Transverse colon (tissue), 4 donors: ENCODE measurements at regions not wholly inside any gene's neighbourhood (a gene's known extent, or its start where the extent isn't known, plus 50 kb on each side); places are given as distances from the start of the nearest gene placed in this dataset.
A peak's percentile ranks its signal among the peaks of the same experiment; 100 is the strongest.

Experiments
- DNase-seq: peaks from one replicate; pipeline ENCODE4 v3.0.0-alpha.2; 2019
- H3K27ac ChIP-seq, 4 donors: fragments of 200-600 bp; sonication (generic); 2 replicates each; pipeline ENCODE4 v1.5.1; 2016 to 2018; ENCODE audit warnings: inconsistent platforms in 4 of 4
- H3K27me3 ChIP-seq: fragments of 200-600 bp; sonication (generic); 2 replicates; pipeline ENCODE4 v1.5.1; 2017; ENCODE audit warnings: inconsistent platforms
- H3K36me3 ChIP-seq, 4 donors: fragments of 200-600 bp; sonication (generic); 2 replicates each; pipeline ENCODE4 v1.5.1; 2017 to 2019; ENCODE audit warnings: inconsistent platforms in 4 of 4
- H3K4me1 ChIP-seq, 4 donors: fragments of 200-600 bp; sonication (generic); 2 replicates each; pipeline ENCODE4 v1.5.1; 2017 to 2020; ENCODE audit warnings: inconsistent platforms in 4 of 4
- H3K4me3 ChIP-seq, 4 donors: fragments of 200-600 bp; sonication (generic); 1 replicate in 1 of 4; 2 replicates in 3 of 4; pipeline versions ENCODE4 v1.5.1 to v1.6.1; 2017 to 2019; ENCODE audit warnings: inconsistent platforms in 4 of 4
- H3K9me3 ChIP-seq, 2 donors: fragments of 200-600 bp; sonication (generic); 2 replicates each; pipeline ENCODE4 v1.5.1; 2017 to 2019; ENCODE audit warnings: inconsistent platforms in 2 of 2
- EP300 ChIP-seq: sonication (generic); formaldehyde crosslinking; IDR thresholded peaks from one replicate; pipeline ENCODE4 v1.6.1; 2017; ENCODE audit warnings: antibody characterized with exemption, low read depth
- POLR2A ChIP-seq: fragments of 450-650 bp; IDR thresholded peaks from one replicate; pipeline ENCODE4 v1.6.1; 2016; ENCODE audit warnings: antibody characterized with exemption, mild to moderate bottlenecking, moderate library complexity
- POLR2AphosphoS5 ChIP-seq, 3 donors: sonication (generic); formaldehyde crosslinking; IDR thresholded peaks; one replicate each; pipeline ENCODE4 v1.6.1; 2016; ENCODE audit warnings: antibody characterized with exemption in 3 of 3
- WGBS, 2 donors: methylation state at CpG; one replicate each; pipeline ENCODE4 v1.1.5; 2018; ENCODE audit warnings: low coverage in 1 of 2; 5-methylcytosine and 5-hydroxymethylcytosine counted together
- in situ Hi-C, 4 donors: fragments of 200-750 bp; cut with MboI; loops; one replicate each; pipeline versions ENCODE4 v1.15.0 to v1.15.1; 2017; ENCODE audit warnings: low sequenced_read_pairs in 3 of 4, low pct_ligation_motif_present in 1 of 4, low pct_unique_long_range_greater_than_20kb in 1 of 4
- intact Hi-C: fragments of 100-400 bp; cut with DNase I; formaldehyde crosslinking; loops from one replicate; pipeline ENCODE4 v1.15.1; 2023; ENCODE audit warnings: low total_unique reads
- TF ChIP-seq, protein P1 (sequence below), 5 experiments: fragments of 200-600 bp in 3 of 5; fragments of 450-650 bp in 2 of 5; sonication (generic) in 3 of 5; IDR thresholded peaks; 1 replicate in 2 of 5; 2 replicates in 3 of 5; pipeline ENCODE4 v1.5.1; 2016 to 2017; ENCODE audit warnings: antibody characterized with exemption in 5 of 5, inconsistent platforms in 3 of 5, mild to moderate bottlenecking in 2 of 5, moderate library complexity in 1 of 5

DNA sequence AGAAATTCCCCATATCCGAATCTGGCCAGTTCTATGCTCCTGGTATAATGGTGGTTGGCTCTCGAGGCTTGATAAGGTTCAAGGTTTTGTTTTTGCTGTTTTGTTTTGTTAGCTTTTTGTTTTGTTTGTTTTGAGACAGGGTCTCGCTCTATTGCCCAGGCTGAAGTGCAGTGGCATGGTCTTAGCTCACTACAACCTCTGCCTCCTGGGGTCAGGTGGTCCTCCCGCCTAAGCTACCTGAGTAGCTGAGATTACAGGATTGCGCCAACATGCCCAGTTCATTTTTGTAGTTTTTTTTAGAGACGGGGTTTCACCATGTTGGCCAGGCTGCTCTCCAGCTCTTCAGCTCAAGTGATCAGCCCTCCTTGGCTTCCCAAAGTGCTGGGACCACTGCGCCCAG lies 109.1 kb upstream of the ERRFI1 start:
- Histone ChIP-seq H3K4me1 (peaks cover 9 to 27% (median 19%) of the 10 kb centered on the region in 4 donors), H3K4me3 (no peak overlapping the region), H3K27me3 (no peaks in the 10 kb centered on the region), H3K36me3 (no peaks in the 10 kb centered on the region), H3K27ac (peak overlapping the region; percentile 81 to 91 (median 82)), H3K9me3 (no peaks in the 10 kb centered on the region)
- 81 to 86% methylated on average over 3 to 7 of the region's 7 CpGs for WGBS, 2 donors
- no peak for TF ChIP-seq POLR2A
- TF ChIP-seq, protein P1, sequence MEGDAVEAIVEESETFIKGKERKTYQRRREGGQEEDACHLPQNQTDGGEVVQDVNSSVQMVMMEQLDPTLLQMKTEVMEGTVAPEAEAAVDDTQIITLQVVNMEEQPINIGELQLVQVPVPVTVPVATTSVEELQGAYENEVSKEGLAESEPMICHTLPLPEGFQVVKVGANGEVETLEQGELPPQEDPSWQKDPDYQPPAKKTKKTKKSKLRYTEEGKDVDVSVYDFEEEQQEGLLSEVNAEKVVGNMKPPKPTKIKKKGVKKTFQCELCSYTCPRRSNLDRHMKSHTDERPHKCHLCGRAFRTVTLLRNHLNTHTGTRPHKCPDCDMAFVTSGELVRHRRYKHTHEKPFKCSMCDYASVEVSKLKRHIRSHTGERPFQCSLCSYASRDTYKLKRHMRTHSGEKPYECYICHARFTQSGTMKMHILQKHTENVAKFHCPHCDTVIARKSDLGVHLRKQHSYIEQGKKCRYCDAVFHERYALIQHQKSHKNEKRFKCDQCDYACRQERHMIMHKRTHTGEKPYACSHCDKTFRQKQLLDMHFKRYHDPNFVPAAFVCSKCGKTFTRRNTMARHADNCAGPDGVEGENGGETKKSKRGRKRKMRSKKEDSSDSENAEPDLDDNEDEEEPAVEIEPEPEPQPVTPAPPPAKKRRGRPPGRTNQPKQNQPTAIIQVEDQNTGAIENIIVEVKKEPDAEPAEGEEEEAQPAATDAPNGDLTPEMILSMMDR (IDR thresholded peaks at IDR 0.05) = no peak
- no peak for TF ChIP-seq EP300
- no peak for TF ChIP-seq POLR2AphosphoS5 (IDR thresholded peaks at IDR 0.05)
- no peak for DNase-seq
- intact Hi-C loops = loop anchor here (5.0 kb wide), 1 partner anchor 108 kb away; the partner anchor contains the start of gene ERRFI1
- in situ Hi-C loops = no loop called here

DNA sequence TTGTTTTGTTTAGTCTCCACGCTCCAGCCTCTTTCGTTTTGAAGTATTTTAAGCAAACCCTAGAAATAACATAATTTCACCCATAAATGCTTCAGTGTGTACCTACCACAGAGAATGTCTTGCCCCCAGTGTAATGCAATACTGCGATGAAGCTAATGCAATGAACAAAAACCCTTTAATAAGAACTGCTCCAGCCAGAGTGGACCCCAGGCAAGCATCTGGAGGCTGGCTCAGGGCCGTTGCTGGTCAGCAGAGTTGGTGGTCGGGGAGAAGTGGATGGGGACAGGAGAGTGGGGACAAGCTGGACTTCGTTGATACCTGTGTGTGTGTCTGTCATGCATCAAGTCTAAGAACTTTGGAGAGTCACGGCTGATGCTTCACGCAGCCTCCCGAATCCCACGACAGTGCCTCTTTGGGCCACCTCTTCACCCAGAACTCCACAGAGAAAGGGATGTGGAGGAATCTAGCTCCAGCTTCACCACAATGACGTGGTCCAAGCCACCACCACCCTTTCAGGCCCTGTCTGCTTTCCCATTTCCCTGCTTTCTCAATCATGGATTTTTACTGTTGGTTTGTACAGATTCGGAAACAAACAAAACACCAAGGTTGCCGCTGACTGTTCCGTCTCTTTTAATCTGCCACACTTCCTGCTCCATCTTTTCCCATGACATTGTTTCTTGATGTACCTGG lies 108.6 kb upstream of the ERRFI1 start:
- DNase-seq = no peak
- WGBS, 2 donors = 76 to 84% methylated on average over 5 to 14 of the region's 14 CpGs
- no peaks in the 10 kb centered on the region for H3K27me3 ChIP-seq
- H3K27ac ChIP-seq = peak overlapping the region; percentile 81 to 91 (median 82)
- no peaks in the 10 kb centered on the region for H3K36me3 ChIP-seq
- in situ Hi-C loops = no loop called here
- H3K9me3 ChIP-seq = no peaks in the 10 kb centered on the region
- peaks cover 9 to 27% (median 19%) of the 10 kb centered on the region in 4 donors for H3K4me1 ChIP-seq
- no peak overlapping the region for H3K4me3 ChIP-seq
- TF ChIP-seq POLR2A (no peak), EP300 (no peak), POLR2AphosphoS5 (IDR thresholded peaks at IDR 0.05) (no peak)
- TF ChIP-seq, protein P1 (IDR thresholded peaks at IDR 0.05) = no peak
- intact Hi-C loops = loop anchor here (5.0 kb wide), 2 partner anchors 33 to 107 kb away; partner anchors contain the start of gene ERRFI1

DNA sequence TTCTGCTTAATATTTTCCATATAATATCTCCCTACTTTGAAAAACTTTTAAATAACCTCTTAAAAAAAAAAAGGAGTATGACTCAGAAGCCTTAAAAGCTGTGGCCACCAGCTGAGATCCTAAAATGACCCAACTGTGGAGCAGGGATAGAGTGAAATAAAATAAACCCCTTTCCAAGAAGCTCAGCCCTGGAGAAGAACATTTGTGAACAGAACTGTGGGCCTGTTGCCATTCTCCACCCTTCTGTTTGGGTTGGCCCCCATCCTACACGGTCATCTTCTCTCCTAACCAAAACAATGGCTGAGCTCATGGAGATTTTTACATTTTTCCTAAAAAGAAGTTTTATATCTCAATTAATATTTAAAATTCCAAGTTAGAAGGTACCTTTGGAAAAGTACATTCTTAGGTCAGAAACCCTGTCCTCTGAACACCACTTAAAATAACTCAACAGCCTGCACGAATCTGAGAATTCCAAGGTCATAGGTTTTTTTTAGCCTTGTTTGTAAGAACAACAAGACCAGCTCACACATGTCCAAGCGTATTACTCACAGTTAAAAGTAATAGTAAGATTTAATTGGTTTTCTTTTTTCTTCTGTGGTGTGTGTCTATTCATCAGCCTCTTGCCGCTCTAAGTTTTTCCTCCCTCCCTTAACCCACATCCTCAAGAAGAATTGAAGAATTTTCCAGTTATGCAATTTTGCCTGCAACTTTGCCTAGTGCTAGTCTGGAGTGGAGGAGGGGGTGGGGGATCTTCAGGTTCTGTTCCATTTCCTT lies 107.7 kb upstream of the ERRFI1 start:
- Histone ChIP-seq H3K27ac (peak overlapping the region; percentile 81 to 91 (median 82)), H3K27me3 (no peaks in the 10 kb centered on the region), H3K4me1 (peaks cover 9 to 27% (median 19%) of the 10 kb centered on the region in 4 donors), H3K4me3 (no peak overlapping the region), H3K9me3 (no peaks in the 10 kb centered on the region), H3K36me3 (no peaks in the 10 kb centered on the region)
- WGBS, 2 donors = 46 to 55% methylated on average over 3 to 4 of the region's 4 CpGs
- peak; percentile 63 for DNase-seq
- TF ChIP-seq POLR2AphosphoS5 (IDR thresholded peaks at IDR 0.05) (peak; percentile 34 to 47 (median 38)), POLR2A (no peak)
- TF ChIP-seq, protein P1 (IDR thresholded peaks at IDR 0.05) = no peak
- in situ Hi-C loops (no loop called here), intact Hi-C loops (loop anchor here (5.0 kb wide), 1 partner anchor 33 kb away; no protein-coding TSS in a partner anchor)

DNA sequence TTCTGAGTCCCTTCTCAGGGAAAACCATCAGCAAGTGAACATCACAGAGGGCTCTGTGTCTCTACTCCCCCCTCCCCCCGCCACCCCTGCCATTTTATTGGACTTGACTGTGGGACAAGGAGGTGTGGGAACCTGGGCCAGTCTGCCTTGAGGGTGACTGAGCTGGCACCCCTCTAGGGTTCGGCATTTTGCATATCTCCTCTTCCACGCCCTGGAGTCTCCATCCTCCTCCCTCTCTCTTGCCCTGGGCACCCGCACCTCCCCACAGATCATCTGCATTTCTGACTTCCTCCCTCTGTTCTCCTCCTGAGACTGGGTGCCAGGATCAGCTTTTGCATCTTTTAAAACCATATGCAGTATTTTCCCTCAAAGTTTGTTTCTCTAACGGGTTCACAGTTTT lies 107.1 kb upstream of the ERRFI1 start:
- WGBS, 2 donors = 36 to 48% methylated on average over 1 to 5 of the region's 5 CpGs

More for the DNA sequence above, 107.1 kb upstream of the ERRFI1 start:
- peaks cover 9 to 26% (median 17%) of the 10 kb centered on the region in 4 donors for H3K4me1 ChIP-seq
- TF ChIP-seq EP300 (no peak), POLR2A (no peak), POLR2AphosphoS5 (IDR thresholded peaks at IDR 0.05) (no peak)
- TF ChIP-seq, protein P1 (IDR thresholded peaks at IDR 0.05) = no peak
- no peaks in the 10 kb centered on the region for H3K27me3 ChIP-seq
- DNase-seq = no peak
- H3K4me3 ChIP-seq = no peak overlapping the region
- H3K36me3 ChIP-seq = no peaks in the 10 kb centered on the region
- no peaks in the 10 kb centered on the region for H3K9me3 ChIP-seq
- intact Hi-C loops (loop anchor here (5.0 kb wide), 1 partner anchor 34 kb away; no protein-coding TSS in a partner anchor), in situ Hi-C loops (no loop called here)
- peak overlapping the region; percentile 81 to 91 (median 82) for H3K27ac ChIP-seq
